ENCODE measurements at regions not wholly inside any gene's neighbourhood (a gene's known extent, or its start where the extent isn't known, plus 50 kb on each side); places are given as distances from the start of the nearest gene placed in this dataset.
A peak's percentile ranks its signal among the peaks of the same experiment; 100 is the strongest.

- H3K4me1 ChIP-seq (ENCODE audit: low read length) = peaks cover 8% of the 10 kb centered on the region
- no peaks in the 10 kb centered on the region for H3K36me3 ChIP-seq (replicated peaks; ENCODE audit: low read depth, low read length)
- H3K79me2 ChIP-seq (ENCODE audit: low read length) = no peaks in the 10 kb centered on the region
- H4K20me1 ChIP-seq (ENCODE audit: insufficient read depth, low read length) = no peaks in the 10 kb centered on the region
- H3K4me2 ChIP-seq (ENCODE audit: low read length) = no peak overlapping the region
- H3K27me3 ChIP-seq (ENCODE audit: low read depth, low read length) = no peaks in the 10 kb centered on the region
- no peak overlapping the region for H3K27ac ChIP-seq (ENCODE audit: low read length)
- TF ChIP-seq CTCF (IDR thresholded peaks at IDR 0.05; ENCODE audit: low read depth, low read length) = no peak
- no peak for TF ChIP-seq EZH2phosphoT487 (IDR thresholded peaks at IDR 0.05; ENCODE audit: low read depth)
- H3K4me3 ChIP-seq (ENCODE audit: low read length) = no peak overlapping the region
- H3K9ac ChIP-seq (ENCODE audit: low read length) = no peak overlapping the region
- H2AFZ ChIP-seq (ENCODE audit: low read depth, low read length) = no peak overlapping the region
- H3K9me3 ChIP-seq (ENCODE audit: insufficient read depth, low read length) = no peaks in the 10 kb centered on the region
Measured at GRCh38 chr10:44030738-44031137, 354.2 kb downstream of the CXCL12 start.

GRCh38 chr10:44030132-44030531 is 354.8 kb downstream of the CXCL12 start:
- H3K79me2 ChIP-seq (ENCODE audit: low read length) = no peaks in the 10 kb centered on the region
- H3K4me2 ChIP-seq (ENCODE audit: low read length) = no peak overlapping the region
- 0 out of 2 replicates have a peak overlapping the region, but pooled peaks have one; percentile 57 for H2AFZ ChIP-seq (ENCODE audit: low read depth, low read length)
- no peaks in the 10 kb centered on the region for H3K27me3 ChIP-seq (ENCODE audit: low read depth, low read length)
- H3K27ac ChIP-seq (ENCODE audit: low read length) = no peak overlapping the region
- peaks cover 8% of the 10 kb centered on the region for H3K4me1 ChIP-seq (ENCODE audit: low read length)
- no peaks in the 10 kb centered on the region for H4K20me1 ChIP-seq (ENCODE audit: insufficient read depth, low read length)
- H3K4me3 ChIP-seq (ENCODE audit: low read length) = no peak overlapping the region
- H3K9ac ChIP-seq (ENCODE audit: low read length) = no peak overlapping the region
- H3K9me3 ChIP-seq (ENCODE audit: insufficient read depth, low read length) = no peaks in the 10 kb centered on the region
- no peaks in the 10 kb centered on the region for H3K36me3 ChIP-seq (replicated peaks; ENCODE audit: low read depth, low read length)
- TF ChIP-seq EZH2phosphoT487 (IDR thresholded peaks at IDR 0.05; ENCODE audit: low read depth) (no peak), CTCF (IDR thresholded peaks at IDR 0.05; ENCODE audit: low read depth, low read length) (peak; percentile 74)

GRCh38 chr10:44028384-44029137 is 356.3 kb downstream of the CXCL12 start:
- Histone ChIP-seq H4K20me1 (ENCODE audit: insufficient read depth, low read length) (no peaks in the 10 kb centered on the region), H3K36me3 (replicated peaks; ENCODE audit: low read depth, low read length) (no peaks in the 10 kb centered on the region)

More at GRCh38 chr10:44028384-44029137, 356.3 kb downstream of the CXCL12 start:
- H3K4me3 ChIP-seq (ENCODE audit: low read length) = no peak overlapping the region
- no peak overlapping the region for H3K27ac ChIP-seq (ENCODE audit: low read length)
- no peaks in the 10 kb centered on the region for H3K9me3 ChIP-seq (ENCODE audit: insufficient read depth, low read length)
- H3K4me1 ChIP-seq (ENCODE audit: low read length) = peaks cover 8% of the 10 kb centered on the region
- H3K9ac ChIP-seq (ENCODE audit: low read length) = no peak overlapping the region
- H2AFZ ChIP-seq (ENCODE audit: low read depth, low read length) = no peak overlapping the region
- TF ChIP-seq CTCF (IDR thresholded peaks at IDR 0.05; ENCODE audit: low read depth, low read length) (no peak), EZH2phosphoT487 (IDR thresholded peaks at IDR 0.05; ENCODE audit: low read depth) (no peak)
- no peak overlapping the region for H3K4me2 ChIP-seq (ENCODE audit: low read length)
- H3K79me2 ChIP-seq (ENCODE audit: low read length) = no peaks in the 10 kb centered on the region
- H3K27me3 ChIP-seq (ENCODE audit: low read depth, low read length) = no peaks in the 10 kb centered on the region
